ENCODE measurements at regions not wholly inside any gene's neighbourhood (a gene's known extent, or its start where the extent isn't known, plus 50 kb on each side); places are given as distances from the start of the nearest gene placed in this dataset.

- H3K9ac ChIP-seq (ENCODE audit: low read length) = no peak overlapping the region
- H3K27me3 ChIP-seq (ENCODE audit: low read depth, low read length) = no peaks in the 10 kb centered on the region
- no peaks in the 10 kb centered on the region for H3K4me1 ChIP-seq (ENCODE audit: low read length)
- H3K27ac ChIP-seq (ENCODE audit: low read length) = no peak overlapping the region
- H3K36me3 ChIP-seq (replicated peaks; ENCODE audit: low read depth, low read length) = no peaks in the 10 kb centered on the region
- H4K20me1 ChIP-seq (ENCODE audit: insufficient read depth, low read length) = no peaks in the 10 kb centered on the region
- H3K4me2 ChIP-seq (ENCODE audit: low read length) = no peak overlapping the region
- TF ChIP-seq EZH2phosphoT487 (IDR thresholded peaks at IDR 0.05; ENCODE audit: low read depth) (no peak), CTCF (IDR thresholded peaks at IDR 0.05; ENCODE audit: low read depth, low read length) (no peak)
- H3K79me2 ChIP-seq (ENCODE audit: low read length) = no peaks in the 10 kb centered on the region
- H3K9me3 ChIP-seq (ENCODE audit: insufficient read depth, low read length) = no peaks in the 10 kb centered on the region
- no peak overlapping the region for H3K4me3 ChIP-seq (ENCODE audit: low read length)
- H2AFZ ChIP-seq (ENCODE audit: low read depth, low read length) = no peak overlapping the region
Observed at GRCh38 chr13:76329004-76329403, 557.2 kb downstream of the KCTD12 start.

GRCh38 chr13:76326343-76326742, 559.9 kb downstream of the KCTD12 start:
- H3K9ac ChIP-seq (ENCODE audit: low read length) = no peak overlapping the region
- no peaks in the 10 kb centered on the region for H3K27me3 ChIP-seq (ENCODE audit: low read depth, low read length)
- no peak overlapping the region for H2AFZ ChIP-seq (ENCODE audit: low read depth, low read length)
- H3K36me3 ChIP-seq (replicated peaks; ENCODE audit: low read depth, low read length) = no peaks in the 10 kb centered on the region
- H3K4me3 ChIP-seq (ENCODE audit: low read length) = no peak overlapping the region
- H3K4me2 ChIP-seq (ENCODE audit: low read length) = no peak overlapping the region
- no peaks in the 10 kb centered on the region for H4K20me1 ChIP-seq (ENCODE audit: insufficient read depth, low read length)
- TF ChIP-seq EZH2phosphoT487 (IDR thresholded peaks at IDR 0.05; ENCODE audit: low read depth) (no peak), CTCF (IDR thresholded peaks at IDR 0.05; ENCODE audit: low read depth, low read length) (no peak)
- H3K9me3 ChIP-seq (ENCODE audit: insufficient read depth, low read length) = no peaks in the 10 kb centered on the region
- H3K27ac ChIP-seq (ENCODE audit: low read length) = no peak overlapping the region
- no peaks in the 10 kb centered on the region for H3K4me1 ChIP-seq (ENCODE audit: low read length)
- no peaks in the 10 kb centered on the region for H3K79me2 ChIP-seq (ENCODE audit: low read length)

GRCh38 chr13:76319921-76320320, 566.3 kb downstream of the KCTD12 start:
- H3K36me3 ChIP-seq (replicated peaks; ENCODE audit: low read depth, low read length) = no peaks in the 10 kb centered on the region
- no peak for TF ChIP-seq CTCF (IDR thresholded peaks at IDR 0.05; ENCODE audit: low read depth, low read length)
- TF ChIP-seq EZH2phosphoT487 (IDR thresholded peaks at IDR 0.05; ENCODE audit: low read depth) = no peak
- no peaks in the 10 kb centered on the region for H3K79me2 ChIP-seq (ENCODE audit: low read length)
- no peaks in the 10 kb centered on the region for H3K27me3 ChIP-seq (ENCODE audit: low read depth, low read length)
- no peaks in the 10 kb centered on the region for H4K20me1 ChIP-seq (ENCODE audit: insufficient read depth, low read length)
- no peak overlapping the region for H3K4me2 ChIP-seq (ENCODE audit: low read length)
- no peak overlapping the region for H3K4me3 ChIP-seq (ENCODE audit: low read length)
- H3K4me1 ChIP-seq (ENCODE audit: low read length) = no peaks in the 10 kb centered on the region
- no peak overlapping the region for H3K27ac ChIP-seq (ENCODE audit: low read length)
- H2AFZ ChIP-seq (ENCODE audit: low read depth, low read length) = no peak overlapping the region
- H3K9me3 ChIP-seq (ENCODE audit: insufficient read depth, low read length) = no peaks in the 10 kb centered on the region
- no peak overlapping the region for H3K9ac ChIP-seq (ENCODE audit: low read length)

- H3K4me2 ChIP-seq (ENCODE audit: low read length) = no peak overlapping the region
- no peaks in the 10 kb centered on the region for H3K36me3 ChIP-seq (replicated peaks; ENCODE audit: low read depth, low read length)
- TF ChIP-seq EZH2phosphoT487 (IDR thresholded peaks at IDR 0.05; ENCODE audit: low read depth) = no peak
- TF ChIP-seq CTCF (IDR thresholded peaks at IDR 0.05; ENCODE audit: low read depth, low read length) = no peak
- no peak overlapping the region for H2AFZ ChIP-seq (ENCODE audit: low read depth, low read length)
- H3K9me3 ChIP-seq (ENCODE audit: insufficient read depth, low read length) = no peaks in the 10 kb centered on the region
- no peaks in the 10 kb centered on the region for H4K20me1 ChIP-seq (ENCODE audit: insufficient read depth, low read length)
- H3K4me3 ChIP-seq (ENCODE audit: low read length) = no peak overlapping the region
- no peak overlapping the region for H3K9ac ChIP-seq (ENCODE audit: low read length)
- H3K27ac ChIP-seq (ENCODE audit: low read length) = no peak overlapping the region
- no peaks in the 10 kb centered on the region for H3K27me3 ChIP-seq (ENCODE audit: low read depth, low read length)
- H3K79me2 ChIP-seq (ENCODE audit: low read length) = no peaks in the 10 kb centered on the region
- H3K4me1 ChIP-seq (ENCODE audit: low read length) = no peaks in the 10 kb centered on the region
Observed at GRCh38 chr13:76316998-76317527, 569.1 kb downstream of the KCTD12 start.
